GM10266 (cell line): ENCODE measurements at regions not wholly inside any gene's neighbourhood (a gene's known extent, or its start where the extent isn't known, plus 50 kb on each side); places are given as distances from the start of the nearest gene placed in this dataset.

Source experiments
- DNase-seq: peaks from one replicate; pipeline ENCODE4 v3.0.0; 2012; ENCODE audit errors: extremely low spot score
- CTCF ChIP-seq: IDR thresholded peaks from 2 replicates; pipeline ENCODE4 v1.5.1; 2012; ENCODE audit warnings: mild to moderate bottlenecking, low read depth; ENCODE audit not compliant: control insufficient read depth, insufficient read depth; ENCODE audit errors: missing control alignments

DNA sequence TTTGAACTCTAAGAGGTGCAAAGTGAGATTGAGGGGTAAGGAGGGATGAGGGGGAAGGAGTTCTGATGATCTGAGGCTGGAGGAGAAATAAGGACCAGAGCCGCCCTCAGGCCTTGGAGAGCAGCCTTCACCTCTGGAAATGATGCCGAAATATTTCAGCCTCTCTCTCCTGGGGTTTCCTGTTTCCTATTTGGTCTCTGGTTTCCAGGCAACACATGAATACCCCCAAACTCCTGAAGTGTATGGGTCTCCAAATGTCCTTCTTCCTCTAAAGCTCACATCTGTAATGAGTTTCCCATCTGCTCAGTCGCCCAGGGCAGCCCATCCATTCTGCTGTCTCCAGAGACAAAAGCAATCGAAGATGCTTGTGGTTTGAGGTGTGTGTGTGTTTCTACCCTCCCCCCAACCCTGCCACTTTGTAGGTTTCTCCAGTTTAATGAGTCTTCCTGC, 52.0 kb upstream of the FAM20B start:
- TF ChIP-seq CTCF: no peak
- peak; percentile 3 for DNase-seq
